Body of pancreas (tissue), 4 donors: ENCODE measurements at regions not wholly inside any gene's neighbourhood (a gene's known extent, or its start where the extent isn't known, plus 50 kb on each side); places are given as distances from the start of the nearest gene placed in this dataset.

Experiments used
- ATAC-seq: fragments of 150-250 bp; one replicate; pipeline ENCODE4 v1.9.1; 2016
- DNase-seq, 4 donors: peaks; one replicate each; pipeline ENCODE4 v3.0.0-alpha.2; 2019
- H3K27ac ChIP-seq, 4 donors: fragments of 200-600 bp; sonication (generic); 1 replicate in 3 of 4; 2 replicates in 1 of 4; pipeline versions ENCODE4 v1.5.1 to v1.6.1; 2016 to 2019; ENCODE audit warnings: mild to moderate bottlenecking in 1 of 4, mixed read lengths in 1 of 4, moderate library complexity in 1 of 4
- H3K27me3 ChIP-seq, 2 donors: fragments of 200-600 bp; sonication (generic); one replicate each; pipeline ENCODE4 v1.6.0; 2016; ENCODE audit warnings: mild to moderate bottlenecking in 1 of 2
- H3K36me3 ChIP-seq, 2 donors: fragments of 200-600 bp; sonication (generic); replicated peaks in 1 of 2; 2 replicates each; pipeline ENCODE4 v1.5.1; 2016; ENCODE audit warnings: low read depth in 2 of 2; ENCODE audit not compliant: insufficient read depth in 1 of 2
- H3K4me1 ChIP-seq: fragments of 200-600 bp; sonication (generic); one replicate; pipeline ENCODE4 v1.6.0; 2016
- H3K4me3 ChIP-seq, 2 donors: fragments of 200-600 bp; sonication (generic); 1 replicate in 1 of 2; 2 replicates in 1 of 2; pipeline ENCODE4 v1.5.1; 2016 to 2019
- H3K9me3 ChIP-seq, 3 donors: fragments of 200-600 bp; sonication (generic); 1 replicate in 2 of 3; 2 replicates in 1 of 3; pipeline ENCODE4 v1.5.1; 2016
- POLR2A ChIP-seq, 3 donors: fragments of 450-650 bp; IDR thresholded peaks; one replicate each; pipeline ENCODE4 v1.6.1; 2016; ENCODE audit warnings: antibody characterized with exemption in 3 of 3, mild to moderate bottlenecking in 2 of 3
- WGBS, 2 donors: methylation state at CpG; one replicate each; pipeline ENCODE4 v1.1.5; 2017; 5-methylcytosine and 5-hydroxymethylcytosine counted together
- intact Hi-C: fragments of 100-400 bp; cut with DNase I; formaldehyde crosslinking; loops from one replicate; pipeline ENCODE4 v1.15.1; 2023
- TF ChIP-seq, protein P1 (sequence below), 7 experiments: fragments of 450-650 bp in 4 of 7; fragments of 200-600 bp in 3 of 7; sonication (generic) in 3 of 7; IDR thresholded peaks; one replicate each; pipeline ENCODE4 v1.5.1; 2016 to 2019; ENCODE audit warnings: antibody characterized with exemption in 7 of 7

DNA sequence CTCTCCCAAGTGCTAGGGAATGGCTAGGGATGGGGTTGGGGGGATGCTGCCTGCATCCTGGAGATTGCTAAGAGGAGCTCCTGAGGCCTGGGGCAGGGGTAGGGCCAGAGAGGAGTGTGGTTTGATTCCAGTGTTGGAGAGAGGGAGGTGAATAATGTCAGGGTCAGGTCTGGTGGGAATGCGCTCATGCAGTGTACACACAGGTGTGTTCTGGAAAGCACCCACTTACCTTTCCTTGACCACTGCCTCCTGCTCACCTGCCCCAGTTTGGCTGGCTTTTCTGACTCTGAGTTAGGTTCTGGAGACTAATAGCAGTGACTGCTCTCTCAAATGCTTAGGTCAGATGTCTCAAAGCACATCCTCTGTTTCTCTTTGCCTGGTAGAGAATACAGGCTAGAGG lies 135.4 kb upstream of the BMPER start:
- Histone ChIP-seq H3K4me3 (no peak overlapping the region), H3K4me1 (peaks cover 8% of the 10 kb centered on the region), H3K27ac (no peak overlapping the region), H3K36me3 (no peaks in the 10 kb centered on the region), H3K9me3 (no peaks in the 10 kb centered on the region), H3K27me3 (no peaks in the 10 kb centered on the region)
- TF ChIP-seq, protein P1, sequence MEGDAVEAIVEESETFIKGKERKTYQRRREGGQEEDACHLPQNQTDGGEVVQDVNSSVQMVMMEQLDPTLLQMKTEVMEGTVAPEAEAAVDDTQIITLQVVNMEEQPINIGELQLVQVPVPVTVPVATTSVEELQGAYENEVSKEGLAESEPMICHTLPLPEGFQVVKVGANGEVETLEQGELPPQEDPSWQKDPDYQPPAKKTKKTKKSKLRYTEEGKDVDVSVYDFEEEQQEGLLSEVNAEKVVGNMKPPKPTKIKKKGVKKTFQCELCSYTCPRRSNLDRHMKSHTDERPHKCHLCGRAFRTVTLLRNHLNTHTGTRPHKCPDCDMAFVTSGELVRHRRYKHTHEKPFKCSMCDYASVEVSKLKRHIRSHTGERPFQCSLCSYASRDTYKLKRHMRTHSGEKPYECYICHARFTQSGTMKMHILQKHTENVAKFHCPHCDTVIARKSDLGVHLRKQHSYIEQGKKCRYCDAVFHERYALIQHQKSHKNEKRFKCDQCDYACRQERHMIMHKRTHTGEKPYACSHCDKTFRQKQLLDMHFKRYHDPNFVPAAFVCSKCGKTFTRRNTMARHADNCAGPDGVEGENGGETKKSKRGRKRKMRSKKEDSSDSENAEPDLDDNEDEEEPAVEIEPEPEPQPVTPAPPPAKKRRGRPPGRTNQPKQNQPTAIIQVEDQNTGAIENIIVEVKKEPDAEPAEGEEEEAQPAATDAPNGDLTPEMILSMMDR (IDR thresholded peaks at IDR 0.05), result no peak
- TF ChIP-seq POLR2A (IDR thresholded peaks at IDR 0.05), result no peak
- intact Hi-C loops, result no loop called here
- 83 to 94% methylated on average over 1 of the region's 1 CpG for WGBS, 2 donors
- DNase-seq (no peak), ATAC-seq (no peak)

DNA sequence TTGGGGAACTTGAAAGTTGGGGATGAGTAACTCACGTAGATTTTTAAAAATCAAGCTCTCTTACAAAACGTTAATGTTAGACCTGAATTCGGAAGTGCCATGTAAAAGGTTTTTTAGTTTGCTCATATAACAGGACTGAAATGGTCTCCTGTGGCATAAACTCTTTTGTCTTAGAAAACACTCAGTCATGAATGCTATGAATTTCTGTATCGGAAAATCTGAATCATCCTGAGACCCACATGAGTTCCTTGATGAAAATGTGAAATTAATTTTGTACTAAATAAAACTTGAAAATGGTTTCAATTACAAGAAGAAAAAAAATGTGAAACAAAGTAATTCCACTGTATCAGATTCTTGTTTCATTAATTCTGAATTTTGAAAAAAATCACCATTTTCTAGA lies 134.8 kb upstream of the BMPER start:
- no peak for ATAC-seq
- H3K4me1 ChIP-seq, result peaks cover 9% of the 10 kb centered on the region
- no peak for TF ChIP-seq POLR2A (IDR thresholded peaks at IDR 0.05)
- TF ChIP-seq, protein P1 (IDR thresholded peaks at IDR 0.05), result no peak
- intact Hi-C loops, result no loop called here
- no peak overlapping the region for H3K27ac ChIP-seq
- no peaks in the 10 kb centered on the region for H3K27me3 ChIP-seq
- no peak overlapping the region for H3K4me3 ChIP-seq
- no peaks in the 10 kb centered on the region for H3K9me3 ChIP-seq
- DNase-seq, result no peak
- WGBS, 2 donors, result 86 to 89% methylated on average over 4 of the region's 4 CpGs
- no peaks in the 10 kb centered on the region for H3K36me3 ChIP-seq

DNA sequence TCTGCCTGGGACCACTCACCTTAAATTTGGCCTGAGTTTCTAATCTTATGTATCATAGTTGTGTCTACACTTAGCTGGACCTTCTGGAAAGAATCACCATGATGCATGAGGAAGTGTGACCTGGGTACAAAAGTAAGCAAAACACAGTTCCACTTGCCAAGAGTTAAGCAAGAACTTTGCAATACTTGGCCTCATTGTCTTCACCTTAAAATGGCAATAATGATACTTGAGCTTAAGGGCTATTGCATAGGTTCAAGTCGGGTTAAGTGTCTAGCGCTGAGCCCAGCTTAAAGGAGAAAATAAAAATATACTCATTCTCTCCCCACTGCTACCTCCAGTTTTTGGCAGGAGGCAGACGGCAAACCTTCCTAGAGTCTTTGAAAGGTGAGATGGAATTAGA lies 133.9 kb upstream of the BMPER start:
- ATAC-seq (no peak), DNase-seq (no peak)
- Histone ChIP-seq H3K9me3 (no peaks in the 10 kb centered on the region), H3K4me3 (no peak overlapping the region), H3K27me3 (no peaks in the 10 kb centered on the region), H3K27ac (no peak overlapping the region), H3K36me3 (no peaks in the 10 kb centered on the region), H3K4me1 (peaks cover 9% of the 10 kb centered on the region)
- WGBS, 2 donors, result 84 to 96% methylated on average over 3 of the region's 3 CpGs
- intact Hi-C loops, result no loop called here
- TF ChIP-seq POLR2A (IDR thresholded peaks at IDR 0.05), result no peak
- TF ChIP-seq, protein P1 (IDR thresholded peaks at IDR 0.05), result no peak

DNA sequence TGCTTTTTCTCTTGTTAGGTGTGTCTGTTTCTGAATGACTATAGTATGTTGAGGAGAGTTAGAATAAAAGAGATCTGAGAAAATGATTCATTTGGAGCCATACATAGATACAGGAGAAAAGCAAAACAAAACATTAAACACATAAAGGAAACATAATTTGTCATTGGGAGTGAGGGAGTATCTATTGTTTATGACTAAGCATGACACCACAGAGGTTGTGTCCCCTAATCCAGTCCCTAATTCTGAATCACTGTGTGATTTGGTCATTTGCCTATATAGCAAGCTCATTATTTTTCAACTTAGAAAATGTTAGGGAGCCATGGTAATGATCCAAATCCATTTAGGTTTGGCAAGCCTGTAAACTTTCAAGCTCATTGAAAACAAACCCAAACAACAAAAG lies 132.3 kb upstream of the BMPER start:
- Histone ChIP-seq H3K4me1 (peaks cover 9% of the 10 kb centered on the region), H3K36me3 (no peaks in the 10 kb centered on the region), H3K4me3 (no peak overlapping the region), H3K9me3 (no peaks in the 10 kb centered on the region), H3K27ac (no peak overlapping the region), H3K27me3 (no peaks in the 10 kb centered on the region)
- no peak for TF ChIP-seq POLR2A (IDR thresholded peaks at IDR 0.05)
- TF ChIP-seq, protein P1 (IDR thresholded peaks at IDR 0.05), result no peak
- intact Hi-C loops, result no loop called here
- no peak for ATAC-seq
- DNase-seq, result no peak

DNA sequence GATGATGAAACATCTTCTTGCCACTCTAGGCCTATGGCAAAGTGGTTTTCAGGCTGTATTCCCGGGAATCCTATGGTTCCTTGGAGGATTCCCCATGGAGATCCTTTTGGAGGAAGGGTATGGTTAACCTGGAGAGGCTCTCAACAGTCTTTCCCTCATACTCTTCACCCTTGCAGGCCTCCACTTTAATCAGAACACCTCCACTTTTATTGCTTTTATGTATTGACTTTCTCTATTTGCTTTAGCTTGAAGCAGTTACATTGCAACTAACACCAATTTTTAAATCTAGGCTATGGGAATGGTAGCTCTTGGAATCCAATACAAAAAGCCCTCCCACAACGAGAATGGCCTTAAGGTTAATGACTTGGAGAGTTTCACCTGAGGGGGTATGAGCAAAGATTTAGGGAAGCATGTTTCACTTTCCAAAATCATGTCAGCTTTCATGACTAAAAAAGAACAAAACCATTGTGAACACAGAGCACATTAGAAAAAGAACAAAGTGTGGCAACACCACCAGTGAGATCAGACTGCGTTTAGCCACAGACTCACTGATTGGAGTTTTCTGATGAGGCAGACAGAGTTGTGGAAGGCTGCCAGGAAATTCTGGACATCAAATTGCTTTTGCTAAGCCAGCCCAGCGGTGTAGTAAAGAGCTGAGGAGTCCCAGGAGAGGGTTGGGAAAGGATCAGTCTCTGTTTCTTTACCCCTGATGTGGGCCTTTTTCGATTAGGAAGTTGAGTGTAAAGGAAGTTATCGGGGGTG lies 130.4 kb upstream of the BMPER start:
- WGBS, 2 donors, result 56 to 60% methylated on average over 6 of the region's 6 CpGs
- Histone ChIP-seq H3K4me3 (no peak overlapping the region), H3K27ac (no peak overlapping the region), H3K9me3 (no peaks in the 10 kb centered on the region), H3K36me3 (no peaks in the 10 kb centered on the region), H3K27me3 (no peaks in the 10 kb centered on the region), H3K4me1 (peaks cover 9% of the 10 kb centered on the region)
- peak; percentile 15 to 56 (median 40) for DNase-seq
- ATAC-seq, result peak; percentile 35
- intact Hi-C loops, result no loop called here
- TF ChIP-seq POLR2A (IDR thresholded peaks at IDR 0.05), result no peak
- TF ChIP-seq, protein P1 (IDR thresholded peaks at IDR 0.05), result no peak
